GM13976 (cell line): ENCODE measurements at regions not wholly inside any gene's neighbourhood (a gene's known extent, or its start where the extent isn't known, plus 50 kb on each side); places are given as distances from the start of the nearest gene placed in this dataset.

ENCODE experiments used
- DNase-seq: peaks from one replicate; pipeline ENCODE4 v3.0.0; 2012; ENCODE audit warnings: low spot score
- CTCF ChIP-seq: IDR thresholded peaks from 2 replicates; pipeline ENCODE4 v1.5.1; 2012; ENCODE audit warnings: borderline replicate concordance, mild to moderate bottlenecking; ENCODE audit not compliant: insufficient read depth; ENCODE audit errors: extremely low read depth, missing control alignments, control extremely low read depth
- in situ Hi-C: fragments of 300-500 bp; cut with MboI; formaldehyde crosslinking; loops from one replicate; pipeline ENCODE4 v1.12.0; 2022; ENCODE audit warnings: low sequenced_read_pairs, mixed read lengths, inconsistent platforms; ENCODE audit not compliant: unreplicated experiment

GRCh38 chr15:70477750-70478250 lies 285.6 kb downstream of the UACA start:
- TF ChIP-seq CTCF: no peak
- DNase-seq: no peak
- in situ Hi-C loops: loop anchor here (25.0 kb wide), 2 partner anchors 740 to 990 kb away; no protein-coding TSS in a partner anchor

GRCh38 chr15:70476441-70476840 lies 286.9 kb downstream of the UACA start:
- DNase-seq: no peak
- TF ChIP-seq CTCF: no peak
- in situ Hi-C loops: loop anchor here (25.0 kb wide), 2 partner anchors 739 to 989 kb away; no protein-coding TSS in a partner anchor

GRCh38 chr15:70475921-70476320 lies 287.4 kb downstream of the UACA start:
- no peak for TF ChIP-seq CTCF
- no peak for DNase-seq
- in situ Hi-C loops: loop anchor here (25.0 kb wide), 2 partner anchors 739 to 989 kb away; no protein-coding TSS in a partner anchor

GRCh38 chr15:70475407-70475781 lies 288.0 kb downstream of the UACA start:
- in situ Hi-C loops: loop anchor here (25.0 kb wide), 2 partner anchors 738 to 988 kb away; no protein-coding TSS in a partner anchor
- no peak for TF ChIP-seq CTCF

GRCh38 chr15:70474471-70475406 lies 288.6 kb downstream of the UACA start:
- TF ChIP-seq CTCF: no peak
- in situ Hi-C loops: loop anchor here (25.0 kb wide), 2 partner anchors 737 to 987 kb away; no protein-coding TSS in a partner anchor
- no peak for DNase-seq

More at GRCh38 chr15:70475407-70475781, 288.0 kb downstream of the UACA start:
- DNase-seq: no peak

- in situ Hi-C loops: no loop called here
- no peak for TF ChIP-seq CTCF
- DNase-seq: no peak
These were observed 289.6 kb downstream of the UACA start for GRCh38 chr15:70473581-70474370.
